Peyer's patch (tissue), 4 donors: ENCODE measurements at regions not wholly inside any gene's neighbourhood (a gene's known extent, or its start where the extent isn't known, plus 50 kb on each side); places are given as distances from the start of the nearest gene placed in this dataset.
"Not testable (repeated sequence)": the region's sequence is repeated elsewhere in the genome, so short reads cannot be mapped to it uniquely, and the experiment has no call there.

Source experiments
- POLR2A ChIP-seq, 2 donors: fragments of 450-650 bp; IDR thresholded peaks; one replicate each; pipeline ENCODE4 v1.5.1; 2017; ENCODE audit warnings: antibody characterized with exemption in 2 of 2, mild to moderate bottlenecking in 2 of 2, moderate library complexity in 2 of 2
- TF ChIP-seq, protein P1 (sequence below), 6 experiments: fragments of 450-650 bp in 4 of 6; fragments of 200-600 bp in 2 of 6; sonication (generic) in 1 of 6; IDR thresholded peaks; one replicate each; pipeline ENCODE4 v1.5.1; 2017 to 2019; ENCODE audit warnings: antibody characterized with exemption in 6 of 6, mild to moderate bottlenecking in 3 of 6, moderate library complexity in 1 of 6

DNA sequence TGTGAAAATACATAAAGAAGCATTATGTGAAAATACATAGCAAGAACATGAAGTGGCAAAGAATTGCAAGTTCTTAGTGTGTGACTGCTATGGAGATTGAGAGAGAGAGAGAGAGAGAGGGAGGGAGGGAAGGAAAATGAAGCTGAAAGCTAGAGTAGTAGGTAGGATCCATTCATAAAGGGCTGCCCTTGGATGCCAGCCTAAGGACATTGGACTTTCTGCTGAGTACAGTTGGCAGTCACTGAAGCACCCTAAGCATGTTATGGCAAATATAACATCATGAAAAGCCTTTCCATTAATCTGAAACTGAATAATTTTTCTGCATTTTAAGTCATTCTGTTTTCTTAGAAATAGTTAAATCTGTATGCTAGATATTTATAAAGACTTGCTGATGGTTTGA, 333.4 kb upstream of the NBPF12 start:
- TF ChIP-seq, protein P1, sequence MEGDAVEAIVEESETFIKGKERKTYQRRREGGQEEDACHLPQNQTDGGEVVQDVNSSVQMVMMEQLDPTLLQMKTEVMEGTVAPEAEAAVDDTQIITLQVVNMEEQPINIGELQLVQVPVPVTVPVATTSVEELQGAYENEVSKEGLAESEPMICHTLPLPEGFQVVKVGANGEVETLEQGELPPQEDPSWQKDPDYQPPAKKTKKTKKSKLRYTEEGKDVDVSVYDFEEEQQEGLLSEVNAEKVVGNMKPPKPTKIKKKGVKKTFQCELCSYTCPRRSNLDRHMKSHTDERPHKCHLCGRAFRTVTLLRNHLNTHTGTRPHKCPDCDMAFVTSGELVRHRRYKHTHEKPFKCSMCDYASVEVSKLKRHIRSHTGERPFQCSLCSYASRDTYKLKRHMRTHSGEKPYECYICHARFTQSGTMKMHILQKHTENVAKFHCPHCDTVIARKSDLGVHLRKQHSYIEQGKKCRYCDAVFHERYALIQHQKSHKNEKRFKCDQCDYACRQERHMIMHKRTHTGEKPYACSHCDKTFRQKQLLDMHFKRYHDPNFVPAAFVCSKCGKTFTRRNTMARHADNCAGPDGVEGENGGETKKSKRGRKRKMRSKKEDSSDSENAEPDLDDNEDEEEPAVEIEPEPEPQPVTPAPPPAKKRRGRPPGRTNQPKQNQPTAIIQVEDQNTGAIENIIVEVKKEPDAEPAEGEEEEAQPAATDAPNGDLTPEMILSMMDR (IDR thresholded peaks at IDR 0.05) = not testable (repeated sequence)
- not testable (repeated sequence) for TF ChIP-seq POLR2A (IDR thresholded peaks at IDR 0.05)
